Fibroblast of lung (primary cell): ENCODE measurements at regions not wholly inside any gene's neighbourhood (a gene's known extent, or its start where the extent isn't known, plus 50 kb on each side); places are given as distances from the start of the nearest gene placed in this dataset.

ENCODE experiments used
- DNase-seq, 2 donors: peaks; one replicate each; pipeline versions ENCODE4 v3.0.0 to v3.0.0-alpha.2; 2010; ENCODE audit warnings: low read depth in 2 of 2
- H2AFZ ChIP-seq: 2 replicates; pipeline ENCODE4 v1.5.1; 2012; ENCODE audit warnings: low read length, control low read depth, inconsistent platforms
- H3K27ac ChIP-seq: 2 replicates; pipeline ENCODE4 v1.5.1; 2011; ENCODE audit warnings: low read length, control low read depth; ENCODE audit not compliant: insufficient read depth
- H3K27me3 ChIP-seq: 2 replicates; pipeline ENCODE4 v1.5.1; 2011; ENCODE audit warnings: mild to moderate bottlenecking, low read length; ENCODE audit not compliant: control insufficient read depth, insufficient read depth
- H3K36me3 ChIP-seq: 2 replicates; pipeline ENCODE4 v1.5.1; 2011; ENCODE audit warnings: low read length; ENCODE audit not compliant: control insufficient read depth, insufficient read depth
- H3K4me1 ChIP-seq: 2 replicates; pipeline ENCODE4 v1.5.1; 2011; ENCODE audit warnings: low read length; ENCODE audit not compliant: control insufficient read depth, insufficient read depth; ENCODE audit errors: extremely low read depth
- H3K4me2 ChIP-seq: 2 replicates; pipeline ENCODE4 v1.5.1; 2011; ENCODE audit warnings: low read length, control low read depth; ENCODE audit not compliant: insufficient read depth; ENCODE audit errors: extremely low read depth
- H3K4me3 ChIP-seq, 4 experiments: fragments of 200-600 bp in 1 of 4; sonication (generic) in 1 of 4; replicated peaks in 1 of 4; 2 replicates each; pipeline ENCODE4 v1.5.1; 2011 to 2016; ENCODE audit warnings: low read length in 4 of 4, low read depth in 3 of 4, mild to moderate bottlenecking in 3 of 4, control low read depth in 2 of 4, inconsistent platforms in 1 of 4, mixed read lengths in 1 of 4; ENCODE audit not compliant: insufficient read depth in 1 of 4; ENCODE audit errors: control extremely low read depth in 1 of 4
- H3K79me2 ChIP-seq: 2 replicates; pipeline ENCODE4 v1.5.1; 2012; ENCODE audit warnings: mild to moderate bottlenecking, low read length, inconsistent platforms; ENCODE audit not compliant: control insufficient read depth, insufficient read depth
- H3K9ac ChIP-seq: 2 replicates; pipeline ENCODE4 v1.5.1; 2011; ENCODE audit warnings: mild to moderate bottlenecking, low read length, control low read depth; ENCODE audit not compliant: insufficient read depth
- H3K9me3 ChIP-seq: 2 replicates; pipeline ENCODE4 v1.5.1; 2012; ENCODE audit warnings: low read depth, low read length; ENCODE audit not compliant: control insufficient read depth, insufficient read depth
- H4K20me1 ChIP-seq: 2 replicates; pipeline ENCODE4 v1.5.1; 2011; ENCODE audit warnings: low read length; ENCODE audit not compliant: control insufficient read depth, insufficient read depth; ENCODE audit errors: extremely low read depth
- CTCF ChIP-seq, 2 donors: IDR thresholded peaks in 1 of 2; conservative IDR thresholded peaks in 1 of 2; 1 replicate in 1 of 2; 2 replicates in 1 of 2; pipeline ENCODE4 v1.5.1; 2011 to 2012; ENCODE audit warnings: low read length in 2 of 2, control low read depth in 1 of 2, inconsistent platforms in 1 of 2, low read depth in 1 of 2, mild to moderate bottlenecking in 1 of 2
- EZH2 ChIP-seq: IDR thresholded peaks from 2 replicates; pipeline ENCODE4 v1.5.1; 2012; ENCODE audit warnings: low read length, control low read depth, mild to moderate bottlenecking; ENCODE audit errors: missing control alignments

GRCh38 chr12:126095748-126096510 is 1030.7 kb downstream of the AACS start:
- H3K79me2 ChIP-seq, result no peaks in the 10 kb centered on the region
- H3K9me3 ChIP-seq, result no peaks in the 10 kb centered on the region
- H3K4me3 ChIP-seq, result no peak overlapping the region
- H3K4me1 ChIP-seq, result no peaks in the 10 kb centered on the region
- H3K9ac ChIP-seq, result no peak overlapping the region
- H2AFZ ChIP-seq, result no peak overlapping the region
- no peaks in the 10 kb centered on the region for H4K20me1 ChIP-seq
- no peak for DNase-seq
- TF ChIP-seq EZH2 (no peak), CTCF (conservative IDR thresholded peaks at IDR 0.05 in 1 of 2, IDR thresholded peaks at IDR 0.05 in 1 of 2; ENCODE audit: low read depth in 1 of 2, low read length in 2 of 2) (no peak)
- no peak overlapping the region for H3K4me2 ChIP-seq
- H3K27me3 ChIP-seq, result no peaks in the 10 kb centered on the region
- H3K36me3 ChIP-seq, result no peaks in the 10 kb centered on the region
- no peak overlapping the region for H3K27ac ChIP-seq

GRCh38 chr12:126106706-126107105 is 1041.5 kb downstream of the AACS start:
- Histone ChIP-seq H3K4me1 (no peaks in the 10 kb centered on the region), H3K9me3 (no peaks in the 10 kb centered on the region), H3K27me3 (no peaks in the 10 kb centered on the region), H4K20me1 (no peaks in the 10 kb centered on the region), H3K9ac (no peak overlapping the region), H3K4me3 (no peak overlapping the region), H3K4me2 (no peak overlapping the region), H3K27ac (no peak overlapping the region), H2AFZ (no peak overlapping the region), H3K36me3 (no peaks in the 10 kb centered on the region), H3K79me2 (no peaks in the 10 kb centered on the region)
- TF ChIP-seq EZH2, result no peak
- no peak for TF ChIP-seq CTCF (conservative IDR thresholded peaks at IDR 0.05 in 1 of 2, IDR thresholded peaks at IDR 0.05 in 1 of 2; ENCODE audit: low read depth in 1 of 2, low read length in 2 of 2)
- DNase-seq, result no peak

- no peaks in the 10 kb centered on the region for H3K4me1 ChIP-seq
- H3K27ac ChIP-seq, result no peak overlapping the region
- TF ChIP-seq EZH2 (no peak), CTCF (conservative IDR thresholded peaks at IDR 0.05 in 1 of 2, IDR thresholded peaks at IDR 0.05 in 1 of 2; ENCODE audit: low read depth in 1 of 2, low read length in 2 of 2) (no peak)
- no peak overlapping the region for H3K9ac ChIP-seq
- H3K79me2 ChIP-seq, result no peaks in the 10 kb centered on the region
- no peaks in the 10 kb centered on the region for H3K36me3 ChIP-seq
- H3K4me3 ChIP-seq, result no peak overlapping the region
- H3K4me2 ChIP-seq, result no peak overlapping the region
- no peak for DNase-seq
- H4K20me1 ChIP-seq, result no peaks in the 10 kb centered on the region
- H2AFZ ChIP-seq, result no peak overlapping the region
- H3K27me3 ChIP-seq, result no peaks in the 10 kb centered on the region
- no peaks in the 10 kb centered on the region for H3K9me3 ChIP-seq
Measured at GRCh38 chr12:126107659-126108058, 1042.4 kb downstream of the AACS start.
